DOHH2 (cell line): ENCODE measurements at regions not wholly inside any gene's neighbourhood (a gene's known extent, or its start where the extent isn't known, plus 50 kb on each side); places are given as distances from the start of the nearest gene placed in this dataset.

Experiments used
- CTCF ChIP-seq: fragments of 200-600 bp; sonication (generic); IDR thresholded peaks from one replicate; pipeline ENCODE4 v1.5.1; 2014; ENCODE audit warnings: antibody characterized with exemption, mild to moderate bottlenecking, low read depth, low read length; ENCODE audit not compliant: poor library complexity, severe bottlenecking
- EZH2phosphoT487 ChIP-seq: fragments of 200-600 bp; sonication (generic); IDR thresholded peaks from 2 replicates; pipeline ENCODE4 v1.6.1; 2017; ENCODE audit warnings: borderline replicate concordance, mild to moderate bottlenecking, antibody characterized with exemption, low read length, moderate library complexity, mixed read lengths

- TF ChIP-seq CTCF (no peak), EZH2phosphoT487 (no peak)
Measured at GRCh38 chr12:118706437-118706836, 274.9 kb upstream of the SRRM4 start.
